ENCODE measurements at regions not wholly inside any gene's neighbourhood (a gene's known extent, or its start where the extent isn't known, plus 50 kb on each side); places are given as distances from the start of the nearest gene placed in this dataset.

DNA sequence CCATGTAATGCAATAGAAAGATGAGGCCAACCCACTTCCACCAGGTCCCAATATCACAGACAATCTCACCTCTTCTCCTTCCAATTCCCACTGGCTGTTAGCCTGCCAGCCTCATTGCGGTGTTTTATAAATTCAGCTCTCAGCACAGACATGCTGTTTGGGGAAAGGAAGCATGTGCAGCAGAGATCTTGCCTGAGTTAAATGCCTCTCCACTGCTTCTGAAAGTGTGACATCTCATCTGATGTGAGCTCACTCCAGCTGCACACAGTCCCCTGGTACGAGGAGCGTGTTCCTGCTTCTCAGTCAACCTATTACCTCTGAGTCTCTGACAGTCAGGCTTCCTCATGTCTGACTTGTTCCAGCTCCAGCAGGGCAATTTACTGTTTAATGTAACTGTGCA is 122.7 kb upstream of the GUCY1A2 start:
- DNase-seq (ENCODE audit: low read depth), result no peak

DNA sequence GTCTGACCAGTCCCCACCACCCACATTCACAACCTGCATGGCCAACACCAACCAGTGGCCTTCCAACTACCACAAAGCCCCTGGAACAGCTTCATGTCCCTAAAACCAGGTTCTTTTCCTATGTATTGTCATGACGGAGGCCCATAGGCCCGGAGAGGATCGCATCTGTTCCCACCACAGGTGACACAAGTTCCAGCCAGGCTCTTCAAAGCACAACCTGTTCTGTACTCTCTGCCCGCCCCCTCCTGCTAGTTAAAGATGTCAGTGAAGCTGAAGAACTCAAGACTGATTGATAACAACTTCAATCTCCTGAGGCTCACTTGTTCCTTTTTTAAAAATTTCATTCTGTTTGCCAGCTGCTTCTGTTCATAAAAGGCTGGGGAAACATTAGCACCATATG is 121.1 kb upstream of the GUCY1A2 start:
- no peak for DNase-seq (ENCODE audit: low read depth)

DNA sequence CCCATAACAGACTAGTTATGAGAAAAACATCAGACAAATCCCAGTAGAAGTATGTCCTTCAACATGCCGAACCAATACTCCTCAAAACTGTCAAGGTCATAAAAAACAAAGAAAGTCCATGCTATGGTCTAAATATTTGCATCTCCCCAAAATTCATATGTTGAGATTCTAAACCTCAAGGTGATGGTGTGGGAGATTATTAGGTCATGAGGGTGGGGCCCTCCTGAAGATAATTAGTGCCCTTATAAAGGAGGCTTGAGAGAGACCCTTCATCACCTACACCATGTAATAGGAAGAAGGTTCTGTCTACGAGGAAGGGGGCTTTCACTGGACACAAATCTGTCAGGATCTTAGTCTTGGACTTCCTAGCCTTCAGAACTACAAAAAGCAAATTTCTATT is 118.6 kb upstream of the GUCY1A2 start:
- no peak for DNase-seq (ENCODE audit: low read depth)

DNA sequence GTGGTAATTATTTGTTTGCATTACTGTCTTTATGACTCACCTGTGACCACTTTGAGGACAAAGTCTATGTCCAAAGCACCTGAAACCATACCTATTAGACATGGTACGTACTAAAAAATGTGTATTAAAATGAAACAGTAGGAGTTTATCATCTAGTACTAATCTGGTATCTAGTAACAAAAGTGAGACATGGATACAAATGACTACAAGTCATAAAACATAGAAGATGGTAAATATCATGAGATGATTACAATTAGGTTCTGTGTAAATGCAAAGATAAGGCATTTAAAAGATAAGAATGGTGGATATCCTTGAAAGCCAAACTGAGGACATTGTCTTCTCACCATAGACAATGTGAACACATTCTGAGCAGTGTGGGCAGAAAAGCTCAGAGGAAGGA is 113.5 kb upstream of the GUCY1A2 start:
- DNase-seq (ENCODE audit: low read depth), result no peak

DNA sequence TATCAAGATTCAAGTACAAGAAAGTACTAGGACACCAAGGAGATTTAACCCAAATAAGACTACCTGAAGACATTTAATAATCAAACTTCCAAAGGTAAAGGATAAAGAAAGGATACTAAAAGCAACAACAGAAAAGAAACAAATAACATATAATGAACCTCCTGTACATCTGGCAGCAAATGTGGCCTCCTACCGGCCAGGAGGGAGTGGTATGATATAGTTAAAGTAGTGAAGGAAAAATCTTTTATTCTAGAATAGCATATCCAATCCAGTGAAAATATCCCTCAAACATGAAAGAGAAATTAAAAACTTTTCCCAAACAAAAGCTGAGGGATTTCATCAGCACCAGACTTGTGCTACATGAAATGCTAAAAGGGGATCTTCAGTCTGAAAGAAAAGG is 104.7 kb upstream of the GUCY1A2 start:
- no peak for DNase-seq (ENCODE audit: low read depth)

DNA sequence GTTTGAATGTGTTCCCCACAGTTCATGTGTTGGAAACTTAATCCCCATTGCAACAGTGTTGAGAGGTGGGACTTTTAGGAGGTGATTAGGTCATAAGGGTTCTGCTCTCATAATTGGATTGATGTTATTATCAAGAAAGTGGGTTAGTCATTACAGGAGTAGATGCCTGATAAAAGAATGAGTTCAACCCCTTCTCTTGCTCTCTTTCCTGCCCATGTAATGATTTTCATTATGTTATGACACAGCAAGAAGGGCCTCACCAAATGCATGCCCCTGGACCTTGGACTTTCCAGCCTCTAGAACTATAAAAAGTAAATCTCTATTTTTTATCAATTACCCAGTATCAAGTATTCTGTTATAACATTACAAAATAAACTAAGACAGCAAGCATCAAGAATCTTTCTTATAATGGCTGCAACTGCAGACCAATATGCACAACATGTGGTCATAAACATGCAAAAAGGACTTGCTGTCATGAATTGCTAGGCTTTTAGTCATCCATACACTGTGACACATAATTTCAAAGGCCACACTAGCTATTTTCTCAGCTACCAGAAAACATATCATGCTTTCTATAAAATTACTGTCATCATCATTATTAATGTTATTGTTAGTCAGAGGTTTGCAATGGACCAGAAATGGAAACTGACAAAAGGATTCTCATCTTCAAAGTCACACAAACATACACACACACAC is 99.9 kb upstream of the GUCY1A2 start:
- no peak for DNase-seq (ENCODE audit: low read depth)

DNA sequence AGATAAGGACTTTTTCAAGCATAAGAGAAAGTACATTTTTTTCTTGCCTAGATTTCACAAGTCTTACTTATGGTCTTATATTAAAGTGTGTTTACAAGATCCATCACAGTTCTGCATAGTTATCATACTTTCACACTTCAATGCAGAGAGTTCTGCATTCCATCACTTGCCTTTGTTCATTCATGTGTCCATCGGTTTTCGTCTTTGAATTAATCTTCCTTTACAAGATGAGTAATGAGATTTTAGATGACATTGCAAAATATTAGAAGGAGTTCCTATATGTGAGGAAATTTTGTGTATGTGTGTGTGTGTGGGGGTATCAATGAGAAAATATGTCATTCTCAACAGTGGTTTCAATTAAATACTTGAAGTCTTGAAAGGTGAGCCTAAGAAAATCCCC is 98.1 kb upstream of the GUCY1A2 start:
- no peak for DNase-seq (ENCODE audit: low read depth)

DNA sequence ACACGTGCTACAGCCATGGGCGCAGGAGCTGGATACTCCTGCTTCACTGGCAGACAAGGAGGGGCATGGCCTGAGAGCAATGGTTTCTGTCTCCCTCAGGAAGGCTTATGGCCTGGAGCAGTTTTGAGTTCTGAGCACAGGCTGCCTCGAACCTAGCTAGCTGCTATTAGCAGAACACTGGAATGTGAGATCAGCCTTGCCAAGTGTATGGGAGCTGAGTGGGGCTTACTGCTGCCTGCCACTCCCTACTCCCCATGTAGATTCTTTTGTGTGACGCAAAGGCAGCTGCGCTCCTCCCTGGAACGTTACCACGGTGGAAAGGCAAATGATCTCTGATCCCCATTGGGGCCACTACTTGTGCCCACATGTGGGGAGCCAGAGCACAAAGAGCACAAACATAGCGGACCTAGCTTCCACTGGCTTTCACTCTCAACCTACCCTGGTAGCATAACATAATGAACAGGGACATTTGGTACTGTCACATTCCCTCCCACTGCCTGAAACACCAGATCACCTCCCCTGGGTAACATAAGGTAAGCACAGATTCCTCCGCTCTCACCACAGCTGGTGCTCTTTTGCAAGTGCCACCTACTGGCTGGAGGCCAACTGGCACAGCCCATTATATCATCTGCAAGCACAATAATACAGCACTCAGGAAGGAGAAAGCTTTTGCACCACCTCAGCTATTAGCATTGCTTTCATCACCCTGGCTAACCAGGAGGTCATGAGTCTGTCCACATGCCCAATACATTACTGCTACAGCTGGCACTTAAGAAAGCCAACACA is 84.6 kb upstream of the GUCY1A2 start:
- no peak for DNase-seq (ENCODE audit: low read depth)

DNA sequence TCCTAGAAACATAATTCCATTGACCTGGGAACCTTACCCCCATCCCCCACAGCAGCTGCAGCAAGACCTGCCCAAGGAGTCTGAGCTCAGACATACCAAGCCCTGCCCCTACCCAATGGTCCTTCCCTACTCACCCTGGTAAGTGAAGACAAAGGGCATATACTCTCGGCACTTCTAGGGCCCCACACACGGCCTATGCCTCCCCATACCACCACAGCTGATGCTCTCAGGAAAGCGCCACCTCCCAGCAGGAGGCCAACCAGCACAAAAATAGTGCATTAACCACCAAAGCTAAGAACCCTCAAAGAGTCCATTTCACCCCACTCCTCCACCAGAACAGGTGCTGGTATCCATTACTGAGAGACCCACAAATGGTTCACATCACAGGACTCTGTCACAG is 74.4 kb upstream of the GUCY1A2 start:
- no peak for DNase-seq (ENCODE audit: low read depth)

DNA sequence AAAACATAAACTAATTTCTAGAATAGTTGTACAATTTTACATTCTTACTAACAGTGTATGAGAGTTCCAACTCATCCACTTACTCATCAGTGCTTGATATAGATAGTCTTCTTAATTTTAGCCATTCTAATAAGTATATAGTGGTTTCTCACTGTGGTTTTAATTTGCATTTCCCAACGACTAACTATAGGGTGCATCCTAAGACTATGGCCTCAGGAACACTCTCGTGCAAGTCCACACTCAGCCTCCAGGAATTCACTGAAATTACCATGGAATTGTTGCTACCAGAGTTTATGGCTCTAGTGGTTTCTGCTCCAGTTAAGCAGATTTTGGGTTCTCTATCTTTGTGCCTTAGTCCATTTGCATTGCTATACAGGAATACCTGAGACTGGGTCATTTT is 60.1 kb upstream of the GUCY1A2 start:
- DNase-seq (ENCODE audit: low read depth), result no peak

DNA sequence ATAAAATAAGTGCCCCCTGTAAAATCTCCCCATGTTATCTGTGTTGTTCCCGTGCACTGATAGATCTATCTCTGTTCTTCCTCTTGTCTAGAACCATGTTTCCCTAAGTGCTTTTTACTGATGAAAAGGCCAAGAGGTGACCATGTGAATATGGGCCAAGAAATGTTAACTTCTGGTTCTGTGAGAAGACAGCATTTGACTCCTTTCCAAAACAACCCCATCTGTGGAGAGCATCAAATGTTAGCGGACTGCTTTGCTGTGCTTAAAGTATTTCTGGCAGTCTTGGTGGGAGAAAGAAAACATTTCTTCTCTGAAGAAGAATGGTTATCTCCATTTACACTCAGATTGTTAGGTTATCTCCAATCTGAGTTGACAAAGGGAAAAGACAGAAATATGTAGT is 58.6 kb upstream of the GUCY1A2 start:
- no peak for DNase-seq (ENCODE audit: low read depth)

DNA sequence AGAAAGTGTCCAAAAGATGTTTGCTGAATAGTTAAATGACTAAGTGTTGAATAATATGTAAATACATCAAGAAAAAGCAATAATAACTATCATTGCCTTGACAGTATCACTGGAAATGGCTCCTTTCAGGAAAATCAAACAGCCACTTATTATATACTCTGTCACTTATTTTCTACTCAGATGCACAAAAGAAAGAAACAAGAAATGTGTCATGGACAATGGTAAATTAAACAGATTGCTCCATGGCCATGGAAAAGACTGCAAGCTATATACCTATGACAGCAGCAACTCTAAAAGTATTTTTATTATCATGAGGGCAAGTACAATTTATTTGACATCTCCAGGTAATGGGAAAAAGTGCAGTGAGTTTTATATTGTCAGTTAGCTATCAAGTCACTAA is 52.9 kb upstream of the GUCY1A2 start:
- no peak for DNase-seq (ENCODE audit: low read depth)

Data from forelimb muscle (tissue), 1 donor.